ENCODE measurements at regions not wholly inside any gene's neighbourhood (a gene's known extent, or its start where the extent isn't known, plus 50 kb on each side); places are given as distances from the start of the nearest gene placed in this dataset.
A peak's percentile ranks its signal among the peaks of the same experiment; 100 is the strongest.

DNA sequence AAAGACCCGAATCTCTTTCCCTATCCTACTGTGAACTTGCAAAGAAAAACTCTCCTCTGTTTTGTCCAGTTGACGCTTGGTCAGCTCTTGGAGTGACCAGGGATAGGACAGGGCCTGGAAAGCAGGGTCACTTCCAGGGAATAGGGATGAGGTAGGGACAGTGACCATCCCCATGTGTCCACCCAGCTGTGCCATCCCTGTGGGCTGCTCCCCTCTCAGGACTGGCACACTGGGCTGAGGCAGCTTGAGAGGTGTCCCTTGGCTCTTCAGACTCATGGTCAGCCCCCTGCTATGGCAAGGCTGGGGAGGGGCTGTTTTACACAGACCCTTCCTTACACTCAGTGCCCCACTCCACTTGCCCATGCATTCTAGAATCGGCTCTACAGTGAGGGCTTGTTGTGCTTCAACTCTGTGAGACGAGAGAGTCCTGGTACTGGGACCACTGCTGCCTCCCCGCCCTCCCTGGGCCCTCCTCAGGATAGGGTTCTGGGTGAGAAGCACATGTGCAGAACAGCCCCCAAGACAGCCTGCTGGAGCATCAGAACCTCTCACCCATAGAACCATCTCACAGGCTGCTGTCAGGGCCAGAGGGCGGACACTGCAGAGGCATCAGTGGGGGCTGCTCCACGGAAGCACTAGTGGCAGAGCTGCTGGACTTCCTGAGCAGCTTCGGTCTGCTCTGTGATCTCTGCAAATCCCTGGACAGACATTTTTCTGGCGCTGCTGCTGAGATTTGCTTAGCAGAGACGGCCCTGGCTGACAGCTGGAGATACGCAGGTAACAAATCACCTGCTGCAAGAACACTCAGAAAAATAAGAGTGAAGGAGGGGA lies 202.8 kb upstream of the CXCL12 start:
- DNase-seq (ENCODE audit: extremely low read depth in 1 of 11, low read depth in 9 of 11, low spot score in 4 of 11): no peak

DNA sequence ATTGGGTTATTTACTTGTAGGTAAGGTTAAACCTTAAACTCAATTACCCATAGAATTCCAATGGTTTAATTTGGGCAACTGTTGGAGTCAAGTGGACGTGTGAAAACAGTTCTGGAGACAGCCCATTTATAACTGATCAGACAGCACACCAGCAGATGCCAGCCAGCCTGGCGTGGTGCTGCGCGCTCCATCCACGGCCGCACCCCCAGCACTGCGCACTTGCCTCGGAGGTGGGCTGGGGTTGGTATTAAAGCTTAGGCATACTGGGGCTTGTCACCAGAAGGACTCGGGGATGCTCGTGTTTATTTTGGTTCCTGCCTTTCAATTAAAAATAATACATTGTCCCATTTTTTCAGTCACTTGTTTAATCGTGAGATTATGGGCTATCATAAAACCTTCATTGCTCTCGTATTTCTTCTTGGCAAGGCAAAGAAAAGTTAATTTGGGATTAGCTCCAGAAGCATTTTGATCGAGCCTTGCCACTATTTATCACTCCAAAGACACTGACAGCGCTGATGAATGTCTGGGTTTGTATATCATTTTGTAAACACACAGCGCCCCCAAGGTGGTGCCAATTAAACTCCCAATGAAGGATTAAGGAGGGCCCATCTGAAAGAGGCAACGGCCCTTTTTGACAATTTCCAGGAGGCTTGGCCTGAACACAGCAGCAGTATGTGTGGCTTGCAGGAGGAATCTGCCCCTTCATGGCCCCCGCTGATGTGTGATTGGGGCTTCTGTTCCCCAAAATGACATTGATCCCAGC lies 204.5 kb upstream of the CXCL12 start:
- peak in 7 of 11 donors; percentile 12 to 33 (median 18) for DNase-seq (ENCODE audit: extremely low read depth in 1 of 11, low read depth in 9 of 11, low spot score in 4 of 11)

DNA sequence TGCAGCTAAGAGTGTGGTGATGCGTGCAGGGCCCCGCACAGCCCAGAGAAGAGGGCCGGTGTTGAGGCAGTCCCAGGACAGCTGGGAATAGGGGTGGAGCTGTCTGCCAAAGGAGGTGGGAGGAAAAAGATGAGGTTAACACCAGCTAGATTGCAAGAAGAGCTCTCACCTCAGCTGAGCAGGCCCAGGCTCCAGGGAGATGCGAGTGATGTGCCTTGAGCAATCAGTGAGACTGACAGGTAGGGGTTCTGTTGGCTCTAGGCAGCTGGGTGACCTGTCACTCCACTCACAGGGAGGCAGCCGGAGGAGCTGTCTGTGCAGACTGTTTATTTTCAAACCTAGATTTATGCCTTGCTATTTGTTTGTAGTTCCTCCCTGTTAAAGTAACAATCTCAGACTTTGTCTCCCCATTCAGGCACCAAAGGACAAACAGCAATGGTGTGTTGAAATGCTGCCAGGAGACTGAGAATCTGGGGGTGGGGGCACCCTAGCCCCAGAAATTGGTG lies 205.1 kb upstream of the CXCL12 start:
- peak in 4 of 11 donors; percentile 9 to 16 (median 12) for DNase-seq (ENCODE audit: extremely low read depth in 1 of 11, low read depth in 9 of 11, low spot score in 4 of 11)

DNA sequence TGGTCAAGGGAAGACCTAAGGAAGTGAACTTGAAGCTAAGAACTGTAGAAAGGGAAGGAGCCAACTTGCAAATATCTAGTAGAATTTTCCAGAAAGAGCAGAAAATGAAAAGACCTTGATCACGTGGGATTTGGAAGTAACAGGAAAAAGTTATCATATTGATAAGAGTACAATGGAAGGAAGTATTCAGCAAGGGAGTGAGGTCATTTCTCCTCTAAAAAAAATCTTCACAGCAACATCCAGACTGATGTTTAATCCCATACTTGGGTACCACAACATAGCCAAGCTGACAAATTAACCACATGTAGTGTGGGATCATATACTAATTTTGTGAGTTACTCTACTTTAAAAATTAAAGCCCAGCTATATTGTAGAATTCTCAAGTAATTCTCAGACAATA lies 207.0 kb upstream of the CXCL12 start:
- DNase-seq (ENCODE audit: extremely low read depth in 1 of 11, low read depth in 9 of 11, low spot score in 4 of 11): no peak

DNA sequence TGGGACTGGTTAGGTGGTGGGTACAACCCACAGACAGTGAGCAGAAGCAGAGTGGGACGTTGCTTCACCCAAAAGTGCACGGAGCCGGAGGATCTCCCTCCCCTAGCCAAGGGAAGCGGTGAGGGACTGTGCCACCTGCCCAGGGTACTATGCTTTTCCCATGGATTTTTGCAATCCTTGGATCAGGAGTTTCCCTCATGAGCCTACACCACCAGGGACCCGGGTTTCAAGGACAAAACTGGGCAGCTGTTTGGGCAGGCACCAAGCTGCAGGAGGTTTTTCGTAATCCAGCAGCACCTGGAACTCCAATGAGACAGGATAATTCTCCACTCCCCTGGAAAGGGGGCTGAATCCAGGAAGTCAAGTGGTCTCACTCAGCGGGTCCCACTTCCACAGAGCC lies 209.1 kb upstream of the CXCL12 start:
- no peak for DNase-seq (ENCODE audit: extremely low read depth in 1 of 11, low read depth in 9 of 11, low spot score in 4 of 11)

DNA sequence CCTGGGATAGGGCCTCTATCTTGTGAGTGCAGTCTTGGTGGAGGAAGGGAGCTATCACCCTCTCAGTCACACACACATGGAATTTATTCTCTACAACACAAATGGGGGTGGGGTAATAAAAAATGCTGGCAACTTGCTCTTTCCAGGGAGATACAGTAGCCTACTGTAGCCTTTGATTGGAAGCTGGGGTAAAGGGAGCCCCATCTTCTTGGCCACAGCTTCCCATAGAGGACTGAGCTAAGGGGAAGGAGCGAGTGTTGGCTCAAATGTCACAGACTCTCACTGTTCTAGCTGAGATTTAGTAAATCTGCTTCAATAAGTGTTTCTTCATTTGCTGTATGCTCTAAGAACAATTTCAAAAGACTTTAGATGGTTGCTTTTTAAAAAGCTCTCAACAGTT lies 222.2 kb upstream of the CXCL12 start:
- DNase-seq (ENCODE audit: extremely low read depth in 1 of 11, low read depth in 9 of 11, low spot score in 4 of 11): no peak

DNA sequence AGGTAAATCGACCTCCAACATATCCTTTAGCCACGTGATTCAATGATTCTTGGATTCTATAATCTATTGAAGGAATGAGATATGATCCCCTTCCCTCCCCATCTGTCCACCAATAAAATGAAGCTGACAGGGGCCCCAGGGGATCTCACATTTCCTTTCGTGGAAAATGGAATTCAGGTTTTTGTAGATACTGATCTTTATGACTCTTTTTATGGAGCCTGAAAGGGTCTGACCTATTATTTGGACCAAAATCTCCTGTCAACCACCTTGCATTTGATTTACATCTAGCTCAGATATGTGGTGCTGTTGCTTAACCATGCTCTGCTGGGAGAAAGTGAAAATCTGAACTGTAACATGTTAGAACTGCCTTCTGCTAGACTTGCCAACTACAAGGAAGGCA lies 234.0 kb upstream of the CXCL12 start:
- peak in 1 of 11 donors; percentile 3 for DNase-seq (ENCODE audit: extremely low read depth in 1 of 11, low read depth in 9 of 11, low spot score in 4 of 11)

DNA sequence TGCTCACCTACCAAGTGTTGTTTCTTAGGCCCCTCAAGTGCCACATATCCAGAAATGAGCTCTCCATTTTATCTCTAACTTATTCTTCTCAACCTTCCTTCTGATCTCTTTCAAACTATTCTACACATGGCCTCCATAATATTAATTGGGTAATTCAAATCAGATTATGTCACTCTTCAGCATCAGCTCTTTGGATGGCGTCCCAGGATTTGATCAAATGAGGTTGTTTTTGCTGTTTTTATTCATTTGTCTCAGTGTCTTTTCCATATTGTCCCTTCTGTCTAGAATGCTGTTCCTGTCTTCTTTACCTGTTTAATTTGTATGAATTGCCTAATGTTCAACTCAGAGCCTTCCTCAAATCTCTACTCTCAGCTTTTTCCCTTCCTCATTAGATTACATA lies 234.6 kb upstream of the CXCL12 start:
- no peak for DNase-seq (ENCODE audit: extremely low read depth in 1 of 11, low read depth in 9 of 11, low spot score in 4 of 11)

DNA sequence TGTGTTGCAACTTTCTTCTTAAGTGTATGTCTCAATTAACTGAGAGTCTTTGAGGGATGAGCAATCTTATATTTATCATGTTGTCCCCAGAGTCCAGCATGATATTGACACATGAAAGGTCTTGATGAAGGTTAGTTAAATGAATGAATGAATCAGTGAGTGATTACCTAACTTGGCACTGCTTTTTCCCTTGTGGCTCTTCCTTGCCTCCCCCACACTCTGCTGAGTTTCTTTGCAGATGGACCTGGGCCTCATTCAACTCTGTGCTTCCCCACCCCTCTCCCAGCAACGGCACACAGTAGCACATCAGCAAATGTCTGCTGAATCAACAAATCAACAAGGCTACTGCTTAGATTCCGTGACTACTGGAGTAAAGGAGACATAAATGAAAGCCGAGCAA lies 235.1 kb upstream of the CXCL12 start:
- DNase-seq (ENCODE audit: extremely low read depth in 1 of 11, low read depth in 9 of 11, low spot score in 4 of 11): peak in 1 of 11 donors; percentile 4

DNA sequence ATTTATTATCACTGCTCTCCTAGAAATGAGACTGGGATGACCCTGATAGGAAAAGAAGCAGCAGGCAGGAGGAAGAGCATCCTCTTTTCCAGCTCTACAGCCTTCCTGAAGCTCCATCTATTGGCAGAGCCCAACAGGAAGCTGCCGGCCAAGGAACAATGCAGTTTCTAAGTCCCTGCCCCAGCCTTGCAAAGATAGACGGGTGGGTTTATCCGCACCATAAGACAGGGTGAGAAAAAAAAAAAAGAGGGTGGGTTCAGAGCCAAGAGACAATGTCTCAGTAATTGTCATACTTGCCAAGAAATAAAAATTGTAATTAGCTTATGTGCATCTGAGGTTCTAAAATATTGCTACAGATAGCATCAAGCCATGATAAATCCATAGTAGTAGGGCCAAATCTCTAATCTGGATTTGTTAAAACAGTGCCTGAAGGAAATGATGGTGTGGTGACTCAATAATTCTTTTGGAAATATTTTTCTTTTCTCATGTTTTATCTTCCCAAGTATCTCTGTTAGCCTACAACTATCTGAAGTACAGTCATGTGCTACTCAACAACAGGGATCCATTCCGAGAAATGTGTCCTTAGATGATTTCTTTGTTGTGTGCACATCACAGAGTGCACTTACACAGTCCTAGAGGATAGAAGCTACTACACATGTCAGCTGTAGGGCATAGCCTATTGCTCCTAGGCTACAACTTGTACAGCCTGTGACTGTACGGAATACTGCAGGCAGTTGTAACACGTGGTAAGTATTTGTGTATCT lies 242.9 kb upstream of the CXCL12 start:
- DNase-seq (ENCODE audit: extremely low read depth in 1 of 11, low read depth in 9 of 11, low spot score in 4 of 11): no peak

DNA sequence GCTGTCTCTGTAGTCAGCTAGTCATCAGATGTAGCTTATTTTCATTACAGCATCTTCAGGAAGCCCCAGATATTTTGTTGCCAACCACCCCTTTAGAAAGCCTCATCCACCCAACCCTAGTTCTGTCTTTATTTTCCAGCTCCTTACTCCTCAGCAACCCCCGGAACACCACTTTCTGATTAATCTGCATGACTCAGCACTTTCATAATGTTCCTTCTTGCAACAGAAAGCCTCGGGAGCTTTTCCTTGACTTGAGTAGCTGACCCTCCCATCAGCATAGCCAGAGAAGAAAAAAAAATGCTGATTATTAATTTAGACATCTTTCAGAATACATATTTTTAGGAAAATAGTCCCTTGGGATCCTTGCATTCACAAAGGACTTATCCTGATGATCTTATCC lies 244.0 kb upstream of the CXCL12 start:
- DNase-seq (ENCODE audit: extremely low read depth in 1 of 11, low read depth in 9 of 11, low spot score in 4 of 11): no peak

DNA sequence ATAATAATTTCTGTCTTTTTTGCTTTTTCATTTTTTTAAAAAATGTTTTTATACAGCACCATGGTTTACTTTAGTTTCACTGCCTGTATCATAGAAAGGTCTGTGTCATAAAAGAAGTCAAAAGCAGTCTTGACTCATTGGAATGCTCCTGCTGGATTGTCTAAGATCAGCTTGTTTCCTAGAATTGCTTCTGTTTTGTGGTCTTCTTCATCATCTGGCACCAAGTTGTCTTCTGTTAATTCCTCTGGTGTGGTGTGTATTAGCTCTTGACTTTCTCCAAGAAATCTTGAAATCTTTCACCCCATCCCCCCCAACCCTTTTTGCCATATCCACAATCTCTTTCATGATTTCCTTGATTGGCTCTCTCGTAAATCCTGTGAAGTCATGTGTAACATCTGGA lies 250.3 kb upstream of the CXCL12 start:
- DNase-seq (ENCODE audit: extremely low read depth in 1 of 11, low read depth in 9 of 11, low spot score in 4 of 11): no peak

DNA sequence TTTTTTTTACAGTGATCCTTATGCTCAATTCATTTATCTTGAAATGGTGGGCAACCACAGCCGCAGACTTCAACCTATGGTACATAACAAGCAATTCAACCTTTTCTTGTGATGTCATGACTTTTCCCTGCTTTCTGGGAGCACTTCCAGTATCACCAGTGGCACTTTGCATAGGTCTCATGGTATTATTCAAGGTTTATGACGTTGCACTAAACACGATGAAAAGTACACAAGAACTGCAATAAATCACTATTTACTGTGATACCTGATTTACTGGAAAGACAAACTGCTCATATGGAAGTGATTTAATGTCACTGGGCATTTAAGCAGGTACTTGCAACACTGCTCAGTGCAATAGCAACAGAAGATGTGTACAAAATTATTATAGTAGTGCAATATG lies 251.7 kb upstream of the CXCL12 start:
- DNase-seq (ENCODE audit: extremely low read depth in 1 of 11, low read depth in 9 of 11, low spot score in 4 of 11): no peak

DNA sequence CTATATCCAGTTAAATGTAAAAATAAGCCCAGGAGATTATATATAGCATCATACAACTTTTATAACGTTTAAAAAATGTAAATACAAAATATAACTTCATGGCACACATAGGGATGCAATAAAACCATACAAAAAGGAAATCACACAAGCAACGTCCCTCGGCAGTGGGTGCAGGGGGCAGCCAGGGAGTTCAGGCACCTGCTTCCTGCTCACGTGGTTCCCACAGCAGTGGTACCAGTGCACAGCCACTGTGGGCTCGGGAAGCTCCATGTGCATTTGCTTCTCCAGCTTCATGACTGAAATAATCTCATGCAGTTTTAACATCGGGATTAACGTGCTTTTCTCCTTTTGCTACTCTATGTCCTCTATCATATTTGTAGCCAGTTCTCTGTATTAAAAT lies 255.5 kb upstream of the CXCL12 start:
- no peak for DNase-seq (ENCODE audit: extremely low read depth in 1 of 11, low read depth in 9 of 11, low spot score in 4 of 11)

DNA sequence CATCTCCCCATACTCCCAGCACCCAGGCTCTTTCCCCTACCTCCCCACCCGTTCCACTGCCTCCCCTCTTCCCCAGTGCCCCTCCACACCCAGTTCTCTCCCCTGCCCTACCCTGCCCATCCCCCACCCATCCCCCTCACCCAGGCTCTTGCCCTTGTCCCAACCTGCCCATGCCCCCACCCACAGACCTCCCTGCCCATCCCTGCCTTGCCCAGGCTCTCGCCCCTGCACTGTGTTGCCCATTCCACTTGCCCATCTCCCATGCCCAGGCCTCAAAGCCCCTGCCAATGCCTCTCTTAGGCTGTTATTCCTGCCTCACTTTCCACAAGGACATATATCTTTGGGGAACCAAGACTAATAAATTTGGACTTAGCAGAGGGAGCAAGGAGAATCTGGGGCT lies 262.6 kb upstream of the CXCL12 start:
- DNase-seq (ENCODE audit: extremely low read depth in 1 of 11, low read depth in 9 of 11, low spot score in 4 of 11): no peak

DNA sequence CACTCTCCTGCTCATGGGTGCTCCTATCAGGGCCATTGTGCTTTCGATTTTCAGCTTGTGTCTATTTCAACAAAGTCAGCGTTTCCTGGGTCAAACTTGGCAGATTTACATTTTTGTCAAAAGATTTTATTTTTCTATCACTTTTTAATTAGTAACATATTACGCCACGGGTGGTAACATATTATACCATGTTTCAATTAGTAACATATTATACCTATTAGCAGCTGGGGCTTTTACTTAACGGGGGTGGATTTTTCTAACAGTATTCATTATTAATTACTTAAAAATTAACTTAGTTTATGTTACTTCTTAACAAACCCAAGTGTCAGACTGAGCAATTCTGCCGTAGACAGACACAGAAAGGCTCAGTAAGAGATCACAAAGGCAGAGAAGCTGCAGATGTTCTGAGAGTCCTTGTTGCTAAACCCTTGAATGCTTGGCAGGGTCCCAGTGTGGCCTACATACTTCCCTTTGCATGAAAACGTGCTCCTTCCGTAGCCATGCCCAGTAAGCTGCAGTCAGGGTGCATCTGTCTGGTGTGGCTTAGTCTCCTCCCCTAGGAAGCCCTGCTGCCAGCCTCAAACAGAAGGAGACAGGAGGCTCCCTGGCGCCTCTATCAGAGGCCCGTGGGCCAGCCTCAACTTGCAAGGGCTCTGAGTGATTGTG lies 263.1 kb upstream of the CXCL12 start:
- DNase-seq (ENCODE audit: extremely low read depth in 1 of 11, low read depth in 9 of 11, low spot score in 4 of 11): peak in 4 of 11 donors; percentile 11 to 33 (median 24)

DNA sequence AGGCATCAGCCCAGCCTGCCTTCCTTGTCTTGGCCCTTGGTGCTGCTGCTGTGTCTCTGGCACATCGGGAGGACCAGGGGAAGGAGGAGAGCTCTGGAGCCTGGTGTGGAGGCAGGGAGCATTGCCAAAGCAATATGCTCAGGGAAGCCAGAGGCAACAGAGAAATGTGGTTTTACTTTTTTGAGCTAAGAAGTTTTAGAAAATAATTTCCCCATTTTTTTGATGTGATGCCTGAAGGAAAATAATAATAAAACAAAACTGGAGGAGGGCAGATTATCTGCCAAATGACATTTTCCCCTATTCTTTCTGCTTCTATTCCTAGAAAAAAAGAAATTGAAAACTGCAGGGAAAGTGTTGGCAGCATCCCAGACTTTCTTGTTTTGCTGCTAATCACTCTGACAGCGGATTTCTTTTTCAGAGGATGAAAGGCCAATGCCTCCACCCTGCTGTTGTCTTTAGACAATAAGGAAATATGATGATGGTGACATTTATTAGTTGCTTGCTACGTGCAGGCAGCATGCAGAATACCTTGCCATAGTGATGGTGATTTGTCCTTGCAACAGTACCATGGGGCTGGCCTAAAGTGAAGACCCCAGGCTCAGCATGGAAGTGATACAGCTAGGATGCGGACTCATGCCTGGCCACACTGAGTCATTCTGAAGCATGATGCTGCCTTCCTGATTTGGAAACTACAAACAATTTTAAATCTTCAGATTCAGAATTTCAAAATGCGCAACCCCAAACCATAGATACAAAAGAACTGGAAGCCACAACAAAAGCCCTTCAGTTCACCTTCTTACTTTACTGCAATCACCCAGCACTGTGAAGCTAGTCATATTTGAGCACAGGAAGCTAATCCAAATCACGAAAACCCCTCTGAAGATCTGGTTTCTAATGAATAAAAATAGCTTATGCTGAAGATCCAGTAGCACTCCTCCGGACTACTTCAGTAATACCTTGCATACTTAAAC lies 260.2 kb upstream of the TMEM72 start:
- DNase-seq (ENCODE audit: extremely low read depth in 1 of 11, low read depth in 9 of 11, low spot score in 4 of 11): no peak

DNA sequence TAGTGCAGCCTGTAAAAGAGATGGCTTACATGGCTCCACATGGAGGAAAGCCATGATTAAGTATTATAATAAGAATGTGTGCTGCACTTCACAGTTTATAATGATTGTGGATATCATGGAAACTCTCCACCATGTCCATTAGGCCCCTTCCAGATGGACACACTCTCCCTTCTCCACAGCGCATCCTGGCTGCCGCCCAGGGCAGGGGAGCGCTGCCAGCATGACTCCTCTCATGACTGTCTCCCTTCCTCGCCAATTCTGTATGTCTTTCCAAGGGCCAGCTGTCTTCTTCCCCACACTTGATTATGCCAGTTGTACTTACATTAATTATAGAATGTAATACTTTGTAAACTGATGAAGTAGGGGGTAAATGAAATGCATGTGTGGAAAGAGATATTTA lies 259.3 kb upstream of the TMEM72 start:
- DNase-seq (ENCODE audit: extremely low read depth in 1 of 11, low read depth in 9 of 11, low spot score in 4 of 11): no peak

All from renal cortex interstitium (tissue), 11 donors.